HG02870 (cell line): ENCODE measurements at regions not wholly inside any gene's neighbourhood (a gene's known extent, or its start where the extent isn't known, plus 50 kb on each side); places are given as distances from the start of the nearest gene placed in this dataset.
"Not testable (repeated sequence)": the region's sequence is repeated elsewhere in the genome, so short reads cannot be mapped to it uniquely, and the experiment has no call there.

Experiments used
- ATAC-seq: cut with Tn5 transposase; IDR thresholded peaks from one replicate; pipeline ENCODE4 v1.9.1; 2021; ENCODE audit warnings: mild to moderate bottlenecking, moderate library complexity; ENCODE audit not compliant: unreplicated experiment

- no peak for ATAC-seq
These were observed 177.1 kb downstream of the RNF144A start for GRCh38 chr2:7094231-7094741.

GRCh38 chr2:7096726-7097352 is 179.6 kb downstream of the RNF144A start:
- no peak for ATAC-seq

GRCh38 chr2:7097353-7097895 is 180.2 kb downstream of the RNF144A start:
- ATAC-seq, result peak; percentile 85

- ATAC-seq, result no peak
These were observed 181.6 kb downstream of the RNF144A start for GRCh38 chr2:7098816-7099215.

GRCh38 chr2:7099687-7100086 is 182.5 kb downstream of the RNF144A start:
- not testable (repeated sequence) for ATAC-seq

GRCh38 chr2:7102826-7103225 is 185.6 kb downstream of the RNF144A start:
- ATAC-seq, result no peak

- ATAC-seq, result no peak
These were observed 191.8 kb downstream of the RNF144A start for GRCh38 chr2:7108792-7109532.

- ATAC-seq, result no peak
These were observed 192.3 kb downstream of the RNF144A start for GRCh38 chr2:7109533-7109885.

GRCh38 chr2:7111626-7112025 is 194.4 kb downstream of the RNF144A start:
- ATAC-seq, result no peak

- no peak for ATAC-seq
These were observed 198.2 kb downstream of the RNF144A start for GRCh38 chr2:7115364-7115763.

GRCh38 chr2:7115906-7116305 is 198.7 kb downstream of the RNF144A start:
- no peak for ATAC-seq

GRCh38 chr2:7116511-7116910 is 199.3 kb downstream of the RNF144A start:
- ATAC-seq, result no peak

- no peak for ATAC-seq
These were observed 199.9 kb downstream of the RNF144A start for GRCh38 chr2:7117076-7117475.

- no peak for ATAC-seq
These were observed 201.5 kb downstream of the RNF144A start for GRCh38 chr2:7118606-7119131.

GRCh38 chr2:7119132-7119835 is 202.1 kb downstream of the RNF144A start:
- no peak for ATAC-seq

GRCh38 chr2:7121851-7122250 is 204.6 kb downstream of the RNF144A start:
- no peak for ATAC-seq

- ATAC-seq, result no peak
These were observed 209.9 kb downstream of the RNF144A start for GRCh38 chr2:7127156-7127555.

- no peak for ATAC-seq
These were observed 210.5 kb downstream of the RNF144A start for GRCh38 chr2:7127687-7128086.

- no peak for ATAC-seq
These were observed 214.0 kb downstream of the RNF144A start for GRCh38 chr2:7131261-7131660.

- no peak for ATAC-seq
These were observed 215.5 kb downstream of the RNF144A start for GRCh38 chr2:7132753-7133152.

- ATAC-seq, result no peak
These were observed 216.3 kb downstream of the RNF144A start for GRCh38 chr2:7133521-7133920.
